ENCODE measurements at regions not wholly inside any gene's neighbourhood (a gene's known extent, or its start where the extent isn't known, plus 50 kb on each side); places are given as distances from the start of the nearest gene placed in this dataset.

- TF ChIP-seq POLR2A (IDR thresholded peaks at IDR 0.05; ENCODE audit: low read depth, low read length), result no peak
- no peak for TF ChIP-seq CTCF (conservative IDR thresholded peaks at IDR 0.05; ENCODE audit: low read depth, low read length)
- TF ChIP-seq CEBPB (IDR thresholded peaks at IDR 0.05; ENCODE audit: low read depth, low read length), result no peak
- TF ChIP-seq MAZ (IDR thresholded peaks at IDR 0.05; ENCODE audit: borderline replicate concordance, low read depth, low read length), result no peak
- no peak for TF ChIP-seq RAD21 (IDR thresholded peaks at IDR 0.05; ENCODE audit: low read length)
- no peak for TF ChIP-seq USF2 (IDR thresholded peaks at IDR 0.05; ENCODE audit: low read depth, low read length)
- TF ChIP-seq CHD1 (IDR thresholded peaks at IDR 0.05; ENCODE audit: low read depth, low read length), result no peak
Observed at GRCh38 chr3:24828551-24828950, 333.9 kb upstream of the THRB start.
